Loucy (cell line): ENCODE measurements at regions not wholly inside any gene's neighbourhood (a gene's known extent, or its start where the extent isn't known, plus 50 kb on each side); places are given as distances from the start of the nearest gene placed in this dataset.

ENCODE experiments used
- CTCF ChIP-seq: fragments of 200-600 bp; sonication (generic); conservative IDR thresholded peaks from 2 replicates; pipeline ENCODE4 v1.5.1; 2014; ENCODE audit warnings: mild to moderate bottlenecking, antibody characterized with exemption, low read length
- EZH2phosphoT487 ChIP-seq: fragments of 200-600 bp; IDR thresholded peaks from 2 replicates; pipeline ENCODE4 v1.6.1; 2018; ENCODE audit warnings: antibody characterized with exemption, mild to moderate bottlenecking, moderate library complexity, borderline replicate concordance

- no peak for TF ChIP-seq CTCF
- no peak for TF ChIP-seq EZH2phosphoT487
These were observed 120.4 kb upstream of the FREM2 start for GRCh38 chr13:38566519-38566918.
